AG04450 (cell line): ENCODE measurements at regions not wholly inside any gene's neighbourhood (a gene's known extent, or its start where the extent isn't known, plus 50 kb on each side); places are given as distances from the start of the nearest gene placed in this dataset.

Experiments
- CTCF ChIA-PET: fragments of 300-600, 350-600 bp; formaldehyde crosslinking; extraction: SDS; loops from one replicate; lab custom pipeline; 2022; ENCODE audit warnings: antibody characterized with exemption, inconsistent platforms; lab: Charles Lee
- POLR2A ChIA-PET: fragments of 350-600 bp; formaldehyde crosslinking; extraction: SDS; loops from one replicate; lab custom pipeline; 2021; ENCODE audit warnings: antibody characterized with exemption, inconsistent platforms; lab: Yijun Ruan, JAX
- DNase-seq: peaks from one replicate; pipeline ENCODE4 v3.0.0-alpha.2; 2011; ENCODE audit warnings: low read depth, low spot score
- H3K27ac ChIP-seq: one replicate; pipeline ENCODE4 v1.5.1; 2012; ENCODE audit warnings: low read depth, low read length, control low read depth
- H3K27me3 ChIP-seq: one replicate; pipeline ENCODE4 v1.6.0; 2012; ENCODE audit warnings: low read length; ENCODE audit not compliant: control insufficient read depth, insufficient read depth
- H3K4me3 ChIP-seq: 2 replicates; pipeline ENCODE4 v1.5.1; 2011; ENCODE audit warnings: mild to moderate bottlenecking, low read depth, low read length, control low read depth
- H3K9me3 ChIP-seq: 2 replicates; pipeline ENCODE4 v1.5.1; 2012; ENCODE audit warnings: low read length; ENCODE audit not compliant: control insufficient read depth, insufficient read depth
- CTCF ChIP-seq: IDR thresholded peaks from 2 replicates; pipeline ENCODE4 v1.5.1; 2011; ENCODE audit warnings: low read depth, low read length, control low read depth, inconsistent platforms

GRCh38 chr4:34094114-34094513 lies 2150.2 kb downstream of the ARAP2 start:
- TF ChIP-seq CTCF: no peak
- DNase-seq: no peak
- H3K27ac ChIP-seq: no peak overlapping the region
- no peaks in the 10 kb centered on the region for H3K9me3 ChIP-seq
- H3K27me3 ChIP-seq: no peaks in the 10 kb centered on the region
- POLR2A ChIA-PET: no interaction called here
- CTCF ChIA-PET: no interaction called here
- H3K4me3 ChIP-seq: no peak overlapping the region

GRCh38 chr4:34105311-34105710 lies 2139.0 kb downstream of the ARAP2 start:
- ChIA-PET POLR2A (no interaction called here), CTCF (no interaction called here)
- no peak overlapping the region for H3K27ac ChIP-seq
- DNase-seq: no peak
- H3K9me3 ChIP-seq: no peaks in the 10 kb centered on the region
- H3K27me3 ChIP-seq: no peaks in the 10 kb centered on the region
- no peak overlapping the region for H3K4me3 ChIP-seq
- no peak for TF ChIP-seq CTCF

GRCh38 chr4:34108391-34108790 lies 2135.9 kb downstream of the ARAP2 start:
- TF ChIP-seq CTCF: no peak
- H3K27ac ChIP-seq: no peak overlapping the region
- CTCF ChIA-PET: no interaction called here
- DNase-seq: no peak
- no peaks in the 10 kb centered on the region for H3K9me3 ChIP-seq
- no peaks in the 10 kb centered on the region for H3K27me3 ChIP-seq
- POLR2A ChIA-PET: interaction anchor here (0.6 kb wide), 1 partner anchor 10 kb away, joined by 4 read pairs; no protein-coding TSS in a partner anchor
- H3K4me3 ChIP-seq: no peak overlapping the region

GRCh38 chr4:34112573-34112972 lies 2131.7 kb downstream of the ARAP2 start:
- Histone ChIP-seq H3K9me3 (no peaks in the 10 kb centered on the region), H3K4me3 (no peak overlapping the region), H3K27me3 (no peaks in the 10 kb centered on the region), H3K27ac (no peak overlapping the region)
- ChIA-PET POLR2A (no interaction called here), CTCF (no interaction called here)
- DNase-seq: no peak
- TF ChIP-seq CTCF: no peak

GRCh38 chr4:34138385-34138784 lies 2105.9 kb downstream of the ARAP2 start:
- POLR2A ChIA-PET: no interaction called here
- CTCF ChIA-PET: no interaction called here
- H3K27ac ChIP-seq: no peak overlapping the region
- TF ChIP-seq CTCF: no peak
- DNase-seq: no peak
- no peaks in the 10 kb centered on the region for H3K27me3 ChIP-seq
- H3K4me3 ChIP-seq: no peak overlapping the region
- H3K9me3 ChIP-seq: no peaks in the 10 kb centered on the region
